CD14-positive monocyte (primary cell): ENCODE measurements at regions not wholly inside any gene's neighbourhood (a gene's known extent, or its start where the extent isn't known, plus 50 kb on each side); places are given as distances from the start of the nearest gene placed in this dataset.

ENCODE experiments used
- DNase-seq, 3 donors: peaks; one replicate each; pipeline ENCODE4 v3.0.0-alpha.2; 2011 to 2022
- H2AFZ ChIP-seq: 2 replicates; pipeline ENCODE4 v1.6.0; 2012; ENCODE audit warnings: mild to moderate bottlenecking, low read depth, low read length, inconsistent platforms; ENCODE audit not compliant: insufficient read depth, poor library complexity, severe bottlenecking
- H3K27ac ChIP-seq, 2 donors: 1 replicate in 1 of 2; 2 replicates in 1 of 2; pipeline ENCODE4 v1.5.1; 2012 to 2013; ENCODE audit warnings: low read length in 2 of 2, control low read depth in 1 of 2, inconsistent platforms in 1 of 2, low read depth in 1 of 2, mild to moderate bottlenecking in 1 of 2
- H3K27me3 ChIP-seq, 2 donors: one replicate each; pipeline versions ENCODE4 v1.6.0 to v1.6.1; 2011 to 2013; ENCODE audit warnings: low read length in 2 of 2; ENCODE audit not compliant: control insufficient read depth in 2 of 2, insufficient read depth in 2 of 2
- H3K36me3 ChIP-seq, 2 donors: replicated peaks in 1 of 2; 1 replicate in 1 of 2; 2 replicates in 1 of 2; pipeline versions ENCODE4 v1.5.1 to v1.6.1; 2012 to 2013; ENCODE audit warnings: low read length in 2 of 2, control low read depth in 1 of 2, inconsistent platforms in 1 of 2, mild to moderate bottlenecking in 1 of 2; ENCODE audit not compliant: insufficient read depth in 2 of 2, control insufficient read depth in 1 of 2
- H3K4me1 ChIP-seq, 2 donors: 1 replicate in 1 of 2; 2 replicates in 1 of 2; pipeline versions ENCODE4 v1.5.1 to v1.6.1; 2012 to 2013; ENCODE audit warnings: low read length in 2 of 2, control low read depth in 1 of 2, inconsistent platforms in 1 of 2, mild to moderate bottlenecking in 1 of 2, moderate library complexity in 1 of 2; ENCODE audit not compliant: insufficient read depth in 2 of 2, control insufficient read depth in 1 of 2
- H3K4me2 ChIP-seq: replicated peaks from 2 replicates; pipeline ENCODE3; 2012; ENCODE audit warnings: low read length, moderate library complexity, mild to moderate bottlenecking; ENCODE audit not compliant: poor library complexity, severe bottlenecking; ENCODE audit errors: extremely low read depth
- H3K4me3 ChIP-seq, 3 experiments: fragments of 200-600 bp in 1 of 3; sonication (generic) in 1 of 3; replicated peaks in 1 of 3; 1 replicate in 2 of 3; 2 replicates in 1 of 3; pipeline ENCODE4 v1.5.1; 2011 to 2013; ENCODE audit warnings: low read length in 3 of 3, mild to moderate bottlenecking in 3 of 3, control low read depth in 2 of 3, low read depth in 2 of 3, inconsistent platforms in 1 of 3, moderate library complexity in 1 of 3
- H3K79me2 ChIP-seq: 2 replicates; pipeline ENCODE4 v1.6.0; 2012; ENCODE audit warnings: mild to moderate bottlenecking, control low read depth, inconsistent platforms, low read length, moderate library complexity; ENCODE audit not compliant: insufficient read depth
- H3K9ac ChIP-seq: 2 replicates; pipeline ENCODE4 v1.6.0; 2017; ENCODE audit warnings: low read length, mild to moderate bottlenecking; ENCODE audit not compliant: insufficient read depth, poor library complexity, severe bottlenecking
- H3K9me3 ChIP-seq, 2 donors: replicated peaks in 1 of 2; 1 replicate in 1 of 2; 2 replicates in 1 of 2; pipeline versions ENCODE4 v1.5.1 to v1.6.1; 2012 to 2013; ENCODE audit warnings: low read length in 2 of 2, control low read depth in 1 of 2; ENCODE audit not compliant: control insufficient read depth in 1 of 2, insufficient read depth in 1 of 2
- H4K20me1 ChIP-seq: 2 replicates; pipeline ENCODE4 v1.6.0; 2012; ENCODE audit warnings: mild to moderate bottlenecking, low read length, control low read depth, moderate library complexity; ENCODE audit not compliant: insufficient read depth
- H3K27ac Mint-ChIP-seq, 7 donors: one replicate each; pipeline ENCODE4 v1.8.0; 2020; ENCODE audit warnings: mild to moderate bottlenecking in 7 of 7, mixed read lengths in 7 of 7, moderate library complexity in 6 of 7, inconsistent platforms in 2 of 7
- H3K27me3 Mint-ChIP-seq, 3 donors: one replicate each; pipeline ENCODE4 v1.8.0; 2021 to 2022; ENCODE audit warnings: low read depth in 3 of 3, mild to moderate bottlenecking in 3 of 3, mixed read lengths in 3 of 3, moderate library complexity in 3 of 3, inconsistent platforms in 1 of 3
- H3K36me3 Mint-ChIP-seq, 2 donors: one replicate each; pipeline ENCODE4 v1.8.0; 2020; ENCODE audit warnings: mixed read lengths in 2 of 2, inconsistent platforms in 1 of 2, mild to moderate bottlenecking in 1 of 2
- H3K4me1 Mint-ChIP-seq: one replicate; pipeline ENCODE4 v1.8.0; 2020; ENCODE audit warnings: mild to moderate bottlenecking, mixed read lengths
- H3K4me3 Mint-ChIP-seq, 2 donors: one replicate each; pipeline ENCODE4 v1.8.0; 2020; ENCODE audit warnings: mild to moderate bottlenecking in 2 of 2, mixed read lengths in 2 of 2, moderate library complexity in 1 of 2
- H3K9me3 Mint-ChIP-seq, 7 donors: one replicate each; pipeline ENCODE4 v1.8.0; 2020 to 2022; ENCODE audit warnings: mixed read lengths in 7 of 7, mild to moderate bottlenecking in 6 of 7, moderate library complexity in 6 of 7, inconsistent platforms in 2 of 7
- WGBS: methylation state at CpG from one replicate; pipeline ENCODE4 v1.1.5; 2013; ENCODE audit warnings: missing lambda C conversion rate; ENCODE audit not compliant: insufficient coverage; 5-methylcytosine and 5-hydroxymethylcytosine counted together
- intact Hi-C, 2 donors: fragments of 100-400 bp; cut with micrococcal nuclease; formaldehyde crosslinking; loops; one replicate each; pipeline versions ENCODE4 v1.15.0 to v1.15.1; 2023
- TF ChIP-seq, protein P1 (sequence below): fragments of 200-600 bp; IDR thresholded peaks from one replicate; pipeline ENCODE4 v1.8.0; 2022; ENCODE audit warnings: antibody characterized with exemption, mild to moderate bottlenecking

DNA sequence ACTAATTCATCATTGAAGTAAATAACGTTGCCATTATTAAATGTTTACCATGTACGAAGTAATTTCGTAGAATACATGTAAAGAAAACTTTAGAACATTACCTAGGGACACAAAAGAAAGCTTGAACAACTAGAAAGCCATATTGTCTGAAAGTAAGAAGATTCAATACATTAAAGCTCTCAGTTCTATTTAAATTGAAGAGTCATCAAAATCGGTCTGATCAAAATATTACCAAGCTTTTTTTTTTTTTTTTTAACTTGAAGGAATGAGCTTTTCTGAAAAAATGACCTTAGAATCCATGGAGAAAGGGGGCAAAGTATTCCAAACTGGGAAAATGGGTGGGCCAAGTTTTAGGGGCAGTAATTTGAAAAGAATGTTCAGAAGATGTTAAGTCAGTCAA, 300.8 kb downstream of the GPD2 start:
- Histone ChIP-seq H3K27ac (no peak overlapping the region), H3K79me2 (no peaks in the 10 kb centered on the region), H3K4me2 (no peak overlapping the region), H3K27me3 (no peaks in the 10 kb centered on the region), H3K9ac (no peak overlapping the region), H2AFZ (no peak overlapping the region), H3K4me1 (no peaks in the 10 kb centered on the region), H3K36me3 (no peaks in the 10 kb centered on the region), H3K9me3 (no peaks in the 10 kb centered on the region), H4K20me1 (no peaks in the 10 kb centered on the region), H3K4me3 (no peak overlapping the region)
- WGBS = no CpG with 5 or more reads among the region's 4 CpGs
- no peak overlapping the region for H3K4me3 Mint-ChIP-seq
- no peak overlapping the region for H3K27ac Mint-ChIP-seq
- no peaks in the 10 kb centered on the region for H3K9me3 Mint-ChIP-seq
- no peak for DNase-seq
- no peaks in the 10 kb centered on the region for H3K4me1 Mint-ChIP-seq
- H3K27me3 Mint-ChIP-seq = peaks cover 0 to 1% (median 0%) of the 10 kb centered on the region in 3 donors
- intact Hi-C loops = no loop called here
- TF ChIP-seq, protein P1, sequence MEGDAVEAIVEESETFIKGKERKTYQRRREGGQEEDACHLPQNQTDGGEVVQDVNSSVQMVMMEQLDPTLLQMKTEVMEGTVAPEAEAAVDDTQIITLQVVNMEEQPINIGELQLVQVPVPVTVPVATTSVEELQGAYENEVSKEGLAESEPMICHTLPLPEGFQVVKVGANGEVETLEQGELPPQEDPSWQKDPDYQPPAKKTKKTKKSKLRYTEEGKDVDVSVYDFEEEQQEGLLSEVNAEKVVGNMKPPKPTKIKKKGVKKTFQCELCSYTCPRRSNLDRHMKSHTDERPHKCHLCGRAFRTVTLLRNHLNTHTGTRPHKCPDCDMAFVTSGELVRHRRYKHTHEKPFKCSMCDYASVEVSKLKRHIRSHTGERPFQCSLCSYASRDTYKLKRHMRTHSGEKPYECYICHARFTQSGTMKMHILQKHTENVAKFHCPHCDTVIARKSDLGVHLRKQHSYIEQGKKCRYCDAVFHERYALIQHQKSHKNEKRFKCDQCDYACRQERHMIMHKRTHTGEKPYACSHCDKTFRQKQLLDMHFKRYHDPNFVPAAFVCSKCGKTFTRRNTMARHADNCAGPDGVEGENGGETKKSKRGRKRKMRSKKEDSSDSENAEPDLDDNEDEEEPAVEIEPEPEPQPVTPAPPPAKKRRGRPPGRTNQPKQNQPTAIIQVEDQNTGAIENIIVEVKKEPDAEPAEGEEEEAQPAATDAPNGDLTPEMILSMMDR = no peak
- no peaks in the 10 kb centered on the region for H3K36me3 Mint-ChIP-seq

DNA sequence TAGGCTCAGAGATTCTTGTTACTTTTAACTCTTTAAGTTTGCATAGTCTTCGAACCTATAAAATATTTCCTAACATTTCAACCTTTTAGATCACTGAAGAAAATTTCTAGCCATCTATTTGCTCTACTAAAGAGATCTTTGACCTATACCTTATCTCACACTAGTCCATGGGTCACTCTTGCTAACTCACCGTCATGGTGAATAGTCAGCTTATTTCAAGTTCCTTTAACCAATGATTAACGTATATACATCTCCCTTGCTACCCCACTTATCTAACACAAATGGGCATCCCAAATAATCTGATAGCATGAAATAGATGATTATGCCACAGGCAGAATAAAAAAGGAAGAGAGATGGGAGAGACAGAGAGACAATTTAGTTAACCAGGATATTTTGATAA, 303.1 kb downstream of the GPD2 start:
- no peaks in the 10 kb centered on the region for H4K20me1 ChIP-seq
- Mint-ChIP-seq H3K27me3 (peaks cover 0 to 1% (median 0%) of the 10 kb centered on the region in 3 donors), H3K27ac (no peak overlapping the region), H3K4me1 (no peaks in the 10 kb centered on the region), H3K4me3 (no peak overlapping the region), H3K36me3 (no peaks in the 10 kb centered on the region), H3K9me3 (peaks cover 0 to 1% (median 0%) of the 10 kb centered on the region in 7 donors)
- H3K9ac ChIP-seq = no peak overlapping the region
- no peak overlapping the region for H3K4me3 ChIP-seq
- no peak overlapping the region for H2AFZ ChIP-seq
- H3K4me2 ChIP-seq = no peak overlapping the region
- H3K27me3 ChIP-seq = no peaks in the 10 kb centered on the region
- no peak for DNase-seq
- WGBS = no CpG with 5 or more reads among the region's 3 CpGs
- H3K36me3 ChIP-seq = no peaks in the 10 kb centered on the region
- H3K79me2 ChIP-seq = no peaks in the 10 kb centered on the region
- no peak overlapping the region for H3K27ac ChIP-seq
- no peaks in the 10 kb centered on the region for H3K9me3 ChIP-seq
- no peaks in the 10 kb centered on the region for H3K4me1 ChIP-seq
- intact Hi-C loops = no loop called here
- TF ChIP-seq, protein P1 = no peak
